Astrocyte (in vitro differentiated cells and primary cell): ENCODE measurements at regions not wholly inside any gene's neighbourhood (a gene's known extent, or its start where the extent isn't known, plus 50 kb on each side); places are given as distances from the start of the nearest gene placed in this dataset.

ENCODE experiments used
- EZH2 ChIP-seq: IDR thresholded peaks from 2 replicates; pipeline ENCODE4 v1.6.1; 2012; ENCODE audit warnings: mild to moderate bottlenecking, low read length, inconsistent platforms; ENCODE audit not compliant: insufficient read depth
- TF ChIP-seq, protein P1 (sequence below): IDR thresholded peaks from 2 replicates; pipeline ENCODE4 v1.5.1; 2011; ENCODE audit warnings: low read depth, mild to moderate bottlenecking, inconsistent platforms, low read length, moderate library complexity; ENCODE audit not compliant: insufficient read depth

DNA sequence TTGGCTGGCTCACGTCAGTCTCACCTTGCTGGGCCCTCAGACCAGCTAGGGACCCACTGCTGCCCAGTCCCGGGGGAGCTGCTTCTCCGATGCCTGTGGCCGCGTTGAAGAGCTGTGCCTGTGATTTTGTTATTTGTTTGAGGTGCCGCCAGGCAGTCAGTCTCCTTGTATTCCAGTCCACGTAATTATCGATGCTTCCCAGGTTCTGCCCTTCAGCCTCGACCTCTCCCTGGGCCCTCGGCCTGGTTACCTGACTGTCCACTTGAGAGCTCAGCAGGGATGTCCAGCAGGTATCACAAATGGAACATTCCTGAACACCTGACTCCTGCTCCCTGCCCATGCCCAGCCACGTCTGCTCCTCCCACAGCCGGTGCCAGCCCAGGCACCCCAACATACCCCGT is 195.9 kb upstream of the HS6ST1 start:
- TF ChIP-seq, protein P1, sequence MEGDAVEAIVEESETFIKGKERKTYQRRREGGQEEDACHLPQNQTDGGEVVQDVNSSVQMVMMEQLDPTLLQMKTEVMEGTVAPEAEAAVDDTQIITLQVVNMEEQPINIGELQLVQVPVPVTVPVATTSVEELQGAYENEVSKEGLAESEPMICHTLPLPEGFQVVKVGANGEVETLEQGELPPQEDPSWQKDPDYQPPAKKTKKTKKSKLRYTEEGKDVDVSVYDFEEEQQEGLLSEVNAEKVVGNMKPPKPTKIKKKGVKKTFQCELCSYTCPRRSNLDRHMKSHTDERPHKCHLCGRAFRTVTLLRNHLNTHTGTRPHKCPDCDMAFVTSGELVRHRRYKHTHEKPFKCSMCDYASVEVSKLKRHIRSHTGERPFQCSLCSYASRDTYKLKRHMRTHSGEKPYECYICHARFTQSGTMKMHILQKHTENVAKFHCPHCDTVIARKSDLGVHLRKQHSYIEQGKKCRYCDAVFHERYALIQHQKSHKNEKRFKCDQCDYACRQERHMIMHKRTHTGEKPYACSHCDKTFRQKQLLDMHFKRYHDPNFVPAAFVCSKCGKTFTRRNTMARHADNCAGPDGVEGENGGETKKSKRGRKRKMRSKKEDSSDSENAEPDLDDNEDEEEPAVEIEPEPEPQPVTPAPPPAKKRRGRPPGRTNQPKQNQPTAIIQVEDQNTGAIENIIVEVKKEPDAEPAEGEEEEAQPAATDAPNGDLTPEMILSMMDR: no peak
- no peak for TF ChIP-seq EZH2
